GM23338 (cell line): ENCODE measurements at regions not wholly inside any gene's neighbourhood (a gene's known extent, or its start where the extent isn't known, plus 50 kb on each side); places are given as distances from the start of the nearest gene placed in this dataset.

Experiments used
- ATAC-seq: fragments of 200-7000 bp; cut with Tn5 transposase; 3 replicates; pipeline ENCODE4 v1.9.1; 2020
- DNase-seq: peaks from one replicate; pipeline ENCODE4 v3.0.0-alpha.2; 2015; ENCODE audit warnings: low spot score
- H2AFZ ChIP-seq: fragments of 200-600 bp; sonication (generic); 2 replicates; pipeline ENCODE4 v1.8.0; 2016; ENCODE audit warnings: antibody characterized with exemption, mild to moderate bottlenecking, moderate library complexity
- H3F3A ChIP-seq: fragments of 200-600 bp; sonication (generic); replicated peaks from 2 replicates; pipeline ENCODE4 v1.8.0; 2017; ENCODE audit warnings: antibody characterized with exemption, mixed run types, low read depth
- H3K27ac ChIP-seq: fragments of 200-600 bp; sonication (generic); 2 replicates; pipeline ENCODE4 v1.6.1; 2016; ENCODE audit warnings: low read depth
- H3K27me3 ChIP-seq: fragments of 200-600 bp; sonication (generic); 2 replicates; pipeline ENCODE4 v1.8.0; 2016; ENCODE audit warnings: mild to moderate bottlenecking, mixed run types, moderate library complexity; ENCODE audit not compliant: insufficient read depth
- H3K36me3 ChIP-seq: fragments of 200-600 bp; sonication (generic); 2 replicates; pipeline ENCODE4 v1.8.0; 2016; ENCODE audit warnings: mild to moderate bottlenecking; ENCODE audit not compliant: insufficient read depth
- H3K4me1 ChIP-seq: fragments of 200-600 bp; sonication (generic); 2 replicates; pipeline ENCODE4 v1.8.0; 2016; ENCODE audit warnings: mild to moderate bottlenecking, moderate library complexity; ENCODE audit not compliant: insufficient read depth
- H3K4me2 ChIP-seq: fragments of 200-600 bp; sonication (generic); 2 replicates; pipeline ENCODE4 v1.7.1; 2017; ENCODE audit warnings: mixed run types
- H3K4me3 ChIP-seq: fragments of 200-600 bp; sonication (generic); 2 replicates; pipeline ENCODE4 v1.6.1; 2016; ENCODE audit warnings: mixed run types
- H3K79me2 ChIP-seq: fragments of 200-600 bp; sonication (generic); replicated peaks from 2 replicates; pipeline ENCODE4 v1.8.0; 2017; ENCODE audit warnings: mild to moderate bottlenecking; ENCODE audit not compliant: insufficient read depth
- H3K9me2 ChIP-seq: fragments of 200-600 bp; sonication (generic); 2 replicates; pipeline ENCODE4 v1.8.0; 2017; ENCODE audit not compliant: insufficient read depth
- H4K20me1 ChIP-seq: fragments of 200-600 bp; sonication (generic); replicated peaks from 2 replicates; pipeline ENCODE4 v1.8.0; 2017; ENCODE audit warnings: mild to moderate bottlenecking; ENCODE audit not compliant: insufficient read depth
- H3K27ac Mint-ChIP-seq: 2 replicates; pipeline ENCODE4 v1.8.0; 2020; ENCODE audit warnings: inconsistent platforms, mild to moderate bottlenecking, moderate library complexity, mixed read lengths
- H3K27me3 Mint-ChIP-seq: 3 replicates; pipeline ENCODE4 v1.8.0; 2022; ENCODE audit warnings: low read depth, mild to moderate bottlenecking, moderate library complexity, mixed read lengths, inconsistent platforms; ENCODE audit not compliant: insufficient read depth, poor library complexity
- H3K36me3 Mint-ChIP-seq: 3 replicates; pipeline ENCODE4 v1.8.0; 2021; ENCODE audit warnings: low read depth, mild to moderate bottlenecking, inconsistent platforms, moderate library complexity, mixed read lengths
- H3K4me1 Mint-ChIP-seq: 3 replicates; pipeline ENCODE4 v1.8.0; 2020; ENCODE audit warnings: mild to moderate bottlenecking, inconsistent platforms, mixed read lengths
- H3K4me3 Mint-ChIP-seq: 3 replicates; pipeline ENCODE4 v1.8.0; 2021; ENCODE audit warnings: moderate library complexity, mild to moderate bottlenecking, inconsistent platforms, mixed read lengths
- H3K9me3 Mint-ChIP-seq: 3 replicates; pipeline ENCODE4 v1.8.0; 2020; ENCODE audit warnings: moderate library complexity, mild to moderate bottlenecking, inconsistent platforms, mixed read lengths
- CREB1 ChIP-seq: fragments of 250-450 bp; sonication (Bioruptor Pico); IDR thresholded peaks from 2 replicates; pipeline ENCODE4 v1.5.0; 2020; ENCODE audit warnings: low read depth, mild to moderate bottlenecking, moderate library complexity
- EZH2 ChIP-seq: fragments of 200-600 bp; sonication (generic); IDR thresholded peaks from one replicate; pipeline ENCODE4 v1.8.0; 2017; ENCODE audit warnings: antibody characterized with exemption, mild to moderate bottlenecking, low read depth; ENCODE audit not compliant: unreplicated experiment
- EZH2phosphoT487 ChIP-seq: fragments of 200-600 bp; sonication (generic); IDR thresholded peaks from one replicate; pipeline ENCODE4 v1.8.1; 2018; ENCODE audit warnings: antibody characterized with exemption; ENCODE audit not compliant: unreplicated experiment
- JUNB ChIP-seq: IDR thresholded peaks from one replicate; pipeline ENCODE4 v1.6.1; 2016; ENCODE audit warnings: antibody characterized with exemption; ENCODE audit not compliant: unreplicated experiment
- NANOG ChIP-seq: IDR thresholded peaks from 2 replicates; pipeline ENCODE4 v1.6.1; 2016; ENCODE audit warnings: antibody characterized with exemption, borderline replicate concordance
- POLR2AphosphoS5 ChIP-seq: IDR thresholded peaks from 2 replicates; pipeline ENCODE4 v1.6.1; 2016; ENCODE audit warnings: antibody characterized with exemption, low read depth
- STAT1 ChIP-seq: IDR thresholded peaks from one replicate; pipeline ENCODE4 v1.6.1; 2016; ENCODE audit warnings: antibody characterized with exemption; ENCODE audit not compliant: unreplicated experiment
- ZNF114 ChIP-seq: fragments of 250-450 bp; sonication (Bioruptor Pico); IDR thresholded peaks from 2 replicates; pipeline ENCODE4 v1.5.0; 2020; ENCODE audit warnings: mild to moderate bottlenecking, moderate library complexity
- ZNF331 ChIP-seq: fragments of 250-450 bp; sonication (Bioruptor Pico); IDR thresholded peaks from 2 replicates; pipeline ENCODE4 v1.5.0; 2020; ENCODE audit warnings: low read depth, mild to moderate bottlenecking, moderate library complexity
- TF ChIP-seq, protein P1 (sequence below): IDR thresholded peaks from one replicate; pipeline ENCODE4 v1.6.1; 2018; ENCODE audit warnings: antibody characterized with exemption; ENCODE audit not compliant: unreplicated experiment
- TF ChIP-seq, protein P2 (sequence below): fragments of 250-450 bp; sonication (Bioruptor Pico); IDR thresholded peaks from 2 replicates; pipeline ENCODE4 v1.5.0; 2020; ENCODE audit warnings: mild to moderate bottlenecking, moderate library complexity
- TF ChIP-seq, protein P3 (sequence below), 2 experiments: fragments of 200-600 bp in 1 of 2; sonication (generic) in 1 of 2; conservative IDR thresholded peaks; 2 replicates each; pipeline versions ENCODE4 v1.5.1 to v1.6.1; 2016 to 2017; ENCODE audit warnings: antibody characterized with exemption in 2 of 2, low read depth in 2 of 2, mild to moderate bottlenecking in 2 of 2, moderate library complexity in 1 of 2
- TF ChIP-seq, protein P4 (sequence below): IDR thresholded peaks from 2 replicates; pipeline ENCODE4 v1.6.1; 2016; ENCODE audit warnings: antibody characterized with exemption

DNA sequence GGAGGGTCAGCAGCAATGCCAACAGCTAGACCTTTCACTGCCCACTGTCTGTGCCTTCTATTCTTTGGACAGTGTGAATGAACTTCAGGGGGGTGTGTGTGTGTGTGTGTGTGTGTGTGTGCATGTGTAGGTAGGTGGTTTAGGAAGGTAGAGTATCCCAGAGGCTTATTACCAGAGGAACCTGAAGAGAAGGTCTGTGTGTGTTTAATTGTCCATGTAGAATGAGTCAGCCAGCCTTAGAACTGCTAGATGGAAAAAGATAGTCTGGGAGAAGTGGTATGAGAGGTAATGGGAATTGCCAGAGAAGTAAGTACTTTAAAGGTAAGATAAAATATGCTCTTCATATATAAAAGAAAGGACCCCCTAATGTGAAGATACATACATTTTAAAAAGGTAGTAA is 522.2 kb downstream of the PIK3C3 start:
- no peak overlapping the region for H3K27ac Mint-ChIP-seq
- no peaks in the 10 kb centered on the region for H3K79me2 ChIP-seq
- DNase-seq: no peak

More for the DNA sequence above, 522.2 kb downstream of the PIK3C3 start:
- ATAC-seq: no peak
- H3K9me3 Mint-ChIP-seq: no peaks in the 10 kb centered on the region
- no peaks in the 10 kb centered on the region for H3K36me3 Mint-ChIP-seq
- no peak overlapping the region for H3K4me3 ChIP-seq
- no peak overlapping the region for H3K4me2 ChIP-seq
- no peaks in the 10 kb centered on the region for H3K36me3 ChIP-seq
- H2AFZ ChIP-seq: no peak overlapping the region; the same call in 1 of the 2 replicates
- no peak overlapping the region for H3K27ac ChIP-seq
- H3F3A ChIP-seq: no peaks in the 10 kb centered on the region
- no peaks in the 10 kb centered on the region for H3K27me3 ChIP-seq
- peaks cover 13% of the 10 kb centered on the region; the same call in 1 of the 2 replicates for H3K9me2 ChIP-seq
- no peaks in the 10 kb centered on the region; the same call in 2 of the 3 replicates for H3K4me1 Mint-ChIP-seq
- no peak overlapping the region for H3K4me3 Mint-ChIP-seq
- no peaks in the 10 kb centered on the region for H3K27me3 Mint-ChIP-seq
- no peaks in the 10 kb centered on the region for H4K20me1 ChIP-seq
- TF ChIP-seq CREB1 (CRISPR knock-in tag): no peak
- no peak for TF ChIP-seq NANOG
- TF ChIP-seq, protein P1, sequence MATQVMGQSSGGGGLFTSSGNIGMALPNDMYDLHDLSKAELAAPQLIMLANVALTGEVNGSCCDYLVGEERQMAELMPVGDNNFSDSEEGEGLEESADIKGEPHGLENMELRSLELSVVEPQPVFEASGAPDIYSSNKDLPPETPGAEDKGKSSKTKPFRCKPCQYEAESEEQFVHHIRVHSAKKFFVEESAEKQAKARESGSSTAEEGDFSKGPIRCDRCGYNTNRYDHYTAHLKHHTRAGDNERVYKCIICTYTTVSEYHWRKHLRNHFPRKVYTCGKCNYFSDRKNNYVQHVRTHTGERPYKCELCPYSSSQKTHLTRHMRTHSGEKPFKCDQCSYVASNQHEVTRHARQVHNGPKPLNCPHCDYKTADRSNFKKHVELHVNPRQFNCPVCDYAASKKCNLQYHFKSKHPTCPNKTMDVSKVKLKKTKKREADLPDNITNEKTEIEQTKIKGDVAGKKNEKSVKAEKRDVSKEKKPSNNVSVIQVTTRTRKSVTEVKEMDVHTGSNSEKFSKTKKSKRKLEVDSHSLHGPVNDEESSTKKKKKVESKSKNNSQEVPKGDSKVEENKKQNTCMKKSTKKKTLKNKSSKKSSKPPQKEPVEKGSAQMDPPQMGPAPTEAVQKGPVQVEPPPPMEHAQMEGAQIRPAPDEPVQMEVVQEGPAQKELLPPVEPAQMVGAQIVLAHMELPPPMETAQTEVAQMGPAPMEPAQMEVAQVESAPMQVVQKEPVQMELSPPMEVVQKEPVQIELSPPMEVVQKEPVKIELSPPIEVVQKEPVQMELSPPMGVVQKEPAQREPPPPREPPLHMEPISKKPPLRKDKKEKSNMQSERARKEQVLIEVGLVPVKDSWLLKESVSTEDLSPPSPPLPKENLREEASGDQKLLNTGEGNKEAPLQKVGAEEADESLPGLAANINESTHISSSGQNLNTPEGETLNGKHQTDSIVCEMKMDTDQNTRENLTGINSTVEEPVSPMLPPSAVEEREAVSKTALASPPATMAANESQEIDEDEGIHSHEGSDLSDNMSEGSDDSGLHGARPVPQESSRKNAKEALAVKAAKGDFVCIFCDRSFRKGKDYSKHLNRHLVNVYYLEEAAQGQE: no peak
- TF ChIP-seq, protein P2, sequence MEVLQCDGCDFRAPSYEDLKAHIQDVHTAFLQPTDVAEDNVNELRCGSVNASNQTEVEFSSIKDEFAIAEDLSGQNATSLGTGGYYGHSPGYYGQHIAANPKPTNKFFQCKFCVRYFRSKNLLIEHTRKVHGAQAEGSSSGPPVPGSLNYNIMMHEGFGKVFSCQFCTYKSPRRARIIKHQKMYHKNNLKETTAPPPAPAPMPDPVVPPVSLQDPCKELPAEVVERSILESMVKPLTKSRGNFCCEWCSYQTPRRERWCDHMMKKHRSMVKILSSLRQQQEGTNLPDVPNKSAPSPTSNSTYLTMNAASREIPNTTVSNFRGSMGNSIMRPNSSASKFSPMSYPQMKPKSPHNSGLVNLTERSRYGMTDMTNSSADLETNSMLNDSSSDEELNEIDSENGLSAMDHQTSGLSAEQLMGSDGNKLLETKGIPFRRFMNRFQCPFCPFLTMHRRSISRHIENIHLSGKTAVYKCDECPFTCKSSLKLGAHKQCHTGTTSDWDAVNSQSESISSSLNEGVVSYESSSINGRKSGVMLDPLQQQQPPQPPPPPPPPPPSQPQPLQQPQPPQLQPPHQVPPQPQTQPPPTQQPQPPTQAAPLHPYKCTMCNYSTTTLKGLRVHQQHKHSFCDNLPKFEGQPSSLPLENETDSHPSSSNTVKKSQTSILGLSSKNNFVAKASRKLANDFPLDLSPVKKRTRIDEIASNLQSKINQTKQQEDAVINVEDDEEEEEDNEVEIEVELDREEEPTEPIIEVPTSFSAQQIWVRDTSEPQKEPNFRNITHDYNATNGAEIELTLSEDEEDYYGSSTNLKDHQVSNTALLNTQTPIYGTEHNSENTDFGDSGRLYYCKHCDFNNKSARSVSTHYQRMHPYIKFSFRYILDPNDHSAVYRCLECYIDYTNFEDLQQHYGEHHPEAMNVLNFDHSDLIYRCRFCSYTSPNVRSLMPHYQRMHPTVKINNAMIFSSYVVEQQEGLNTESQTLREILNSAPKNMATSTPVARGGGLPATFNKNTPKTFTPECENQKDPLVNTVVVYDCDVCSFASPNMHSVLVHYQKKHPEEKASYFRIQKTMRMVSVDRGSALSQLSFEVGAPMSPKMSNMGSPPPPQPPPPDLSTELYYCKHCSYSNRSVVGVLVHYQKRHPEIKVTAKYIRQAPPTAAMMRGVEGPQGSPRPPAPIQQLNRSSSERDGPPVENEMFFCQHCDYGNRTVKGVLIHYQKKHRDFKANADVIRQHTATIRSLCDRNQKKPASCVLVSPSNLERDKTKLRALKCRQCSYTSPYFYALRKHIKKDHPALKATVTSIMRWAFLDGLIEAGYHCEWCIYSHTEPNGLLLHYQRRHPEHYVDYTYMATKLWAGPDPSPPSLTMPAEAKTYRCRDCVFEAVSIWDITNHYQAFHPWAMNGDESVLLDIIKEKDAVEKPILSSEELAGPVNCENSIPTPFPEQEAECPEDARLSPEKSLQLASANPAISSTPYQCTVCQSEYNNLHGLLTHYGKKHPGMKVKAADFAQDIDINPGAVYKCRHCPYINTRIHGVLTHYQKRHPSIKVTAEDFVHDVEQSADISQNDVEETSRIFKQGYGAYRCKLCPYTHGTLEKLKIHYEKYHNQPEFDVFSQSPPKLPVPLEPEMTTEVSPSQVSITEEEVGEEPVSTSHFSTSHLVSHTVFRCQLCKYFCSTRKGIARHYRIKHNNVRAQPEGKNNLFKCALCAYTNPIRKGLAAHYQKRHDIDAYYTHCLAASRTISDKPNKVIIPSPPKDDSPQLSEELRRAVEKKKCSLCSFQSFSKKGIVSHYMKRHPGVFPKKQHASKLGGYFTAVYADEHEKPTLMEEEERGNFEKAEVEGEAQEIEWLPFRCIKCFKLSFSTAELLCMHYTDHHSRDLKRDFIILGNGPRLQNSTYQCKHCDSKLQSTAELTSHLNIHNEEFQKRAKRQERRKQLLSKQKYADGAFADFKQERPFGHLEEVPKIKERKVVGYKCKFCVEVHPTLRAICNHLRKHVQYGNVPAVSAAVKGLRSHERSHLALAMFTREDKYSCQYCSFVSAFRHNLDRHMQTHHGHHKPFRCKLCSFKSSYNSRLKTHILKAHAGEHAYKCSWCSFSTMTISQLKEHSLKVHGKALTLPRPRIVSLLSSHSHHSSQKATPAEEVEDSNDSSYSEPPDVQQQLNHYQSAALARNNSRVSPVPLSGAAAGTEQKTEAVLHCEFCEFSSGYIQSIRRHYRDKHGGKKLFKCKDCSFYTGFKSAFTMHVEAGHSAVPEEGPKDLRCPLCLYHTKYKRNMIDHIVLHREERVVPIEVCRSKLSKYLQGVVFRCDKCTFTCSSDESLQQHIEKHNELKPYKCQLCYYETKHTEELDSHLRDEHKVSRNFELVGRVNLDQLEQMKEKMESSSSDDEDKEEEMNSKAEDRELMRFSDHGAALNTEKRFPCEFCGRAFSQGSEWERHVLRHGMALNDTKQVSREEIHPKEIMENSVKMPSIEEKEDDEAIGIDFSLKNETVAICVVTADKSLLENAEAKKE (CRISPR knock-in tag): no peak
- TF ChIP-seq STAT1: no peak
- TF ChIP-seq, protein P3, sequence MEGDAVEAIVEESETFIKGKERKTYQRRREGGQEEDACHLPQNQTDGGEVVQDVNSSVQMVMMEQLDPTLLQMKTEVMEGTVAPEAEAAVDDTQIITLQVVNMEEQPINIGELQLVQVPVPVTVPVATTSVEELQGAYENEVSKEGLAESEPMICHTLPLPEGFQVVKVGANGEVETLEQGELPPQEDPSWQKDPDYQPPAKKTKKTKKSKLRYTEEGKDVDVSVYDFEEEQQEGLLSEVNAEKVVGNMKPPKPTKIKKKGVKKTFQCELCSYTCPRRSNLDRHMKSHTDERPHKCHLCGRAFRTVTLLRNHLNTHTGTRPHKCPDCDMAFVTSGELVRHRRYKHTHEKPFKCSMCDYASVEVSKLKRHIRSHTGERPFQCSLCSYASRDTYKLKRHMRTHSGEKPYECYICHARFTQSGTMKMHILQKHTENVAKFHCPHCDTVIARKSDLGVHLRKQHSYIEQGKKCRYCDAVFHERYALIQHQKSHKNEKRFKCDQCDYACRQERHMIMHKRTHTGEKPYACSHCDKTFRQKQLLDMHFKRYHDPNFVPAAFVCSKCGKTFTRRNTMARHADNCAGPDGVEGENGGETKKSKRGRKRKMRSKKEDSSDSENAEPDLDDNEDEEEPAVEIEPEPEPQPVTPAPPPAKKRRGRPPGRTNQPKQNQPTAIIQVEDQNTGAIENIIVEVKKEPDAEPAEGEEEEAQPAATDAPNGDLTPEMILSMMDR (conservative IDR thresholded peaks at IDR 0.05; ENCODE audit: low read depth in 2 of 2): no peak
- TF ChIP-seq EZH2: no peak
- no peak for TF ChIP-seq POLR2AphosphoS5
- TF ChIP-seq EZH2phosphoT487: no peak
- no peak for TF ChIP-seq ZNF331 (CRISPR knock-in tag)
- TF ChIP-seq, protein P4, sequence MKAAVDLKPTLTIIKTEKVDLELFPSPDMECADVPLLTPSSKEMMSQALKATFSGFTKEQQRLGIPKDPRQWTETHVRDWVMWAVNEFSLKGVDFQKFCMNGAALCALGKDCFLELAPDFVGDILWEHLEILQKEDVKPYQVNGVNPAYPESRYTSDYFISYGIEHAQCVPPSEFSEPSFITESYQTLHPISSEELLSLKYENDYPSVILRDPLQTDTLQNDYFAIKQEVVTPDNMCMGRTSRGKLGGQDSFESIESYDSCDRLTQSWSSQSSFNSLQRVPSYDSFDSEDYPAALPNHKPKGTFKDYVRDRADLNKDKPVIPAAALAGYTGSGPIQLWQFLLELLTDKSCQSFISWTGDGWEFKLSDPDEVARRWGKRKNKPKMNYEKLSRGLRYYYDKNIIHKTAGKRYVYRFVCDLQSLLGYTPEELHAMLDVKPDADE: no peak
- TF ChIP-seq JUNB: no peak
- no peak for TF ChIP-seq ZNF114
- no peaks in the 10 kb centered on the region for H3K4me1 ChIP-seq
